Endothelial cell (in vitro differentiated cells): ENCODE measurements at regions not wholly inside any gene's neighbourhood (a gene's known extent, or its start where the extent isn't known, plus 50 kb on each side); places are given as distances from the start of the nearest gene placed in this dataset.

Experiments used
- DNase-seq: peaks from one replicate; pipeline ENCODE4 v3.0.0; 2021; ENCODE audit warnings: low spot score
- H3K27ac Mint-ChIP-seq: one replicate; pipeline ENCODE4 v1.8.0; 2021; ENCODE audit warnings: mixed read lengths, inconsistent platforms; ENCODE audit not compliant: unreplicated experiment
- H3K27me3 Mint-ChIP-seq: one replicate; pipeline ENCODE4 v1.8.0; 2021; ENCODE audit warnings: mild to moderate bottlenecking, moderate library complexity, mixed read lengths, inconsistent platforms; ENCODE audit not compliant: unreplicated experiment
- H3K36me3 Mint-ChIP-seq: one replicate; pipeline ENCODE4 v1.8.0; 2021; ENCODE audit warnings: mild to moderate bottlenecking, low read depth, mixed read lengths, inconsistent platforms; ENCODE audit not compliant: unreplicated experiment
- H3K4me1 Mint-ChIP-seq: one replicate; pipeline ENCODE4 v1.8.0; 2021; ENCODE audit warnings: mild to moderate bottlenecking, mixed read lengths, inconsistent platforms; ENCODE audit not compliant: unreplicated experiment
- H3K4me3 Mint-ChIP-seq: one replicate; pipeline ENCODE4 v1.8.0; 2021; ENCODE audit warnings: mild to moderate bottlenecking, mixed read lengths, inconsistent platforms; ENCODE audit not compliant: unreplicated experiment
- H3K9me3 Mint-ChIP-seq: one replicate; pipeline ENCODE4 v1.8.0; 2021; ENCODE audit warnings: mixed read lengths, inconsistent platforms; ENCODE audit not compliant: unreplicated experiment
- TF ChIP-seq, protein P1 (sequence below): fragments of 200-600 bp; sonication (generic); IDR thresholded peaks from one replicate; pipeline ENCODE4 v1.5.0; 2021; ENCODE audit warnings: antibody characterized with exemption; ENCODE audit not compliant: unreplicated experiment

DNA sequence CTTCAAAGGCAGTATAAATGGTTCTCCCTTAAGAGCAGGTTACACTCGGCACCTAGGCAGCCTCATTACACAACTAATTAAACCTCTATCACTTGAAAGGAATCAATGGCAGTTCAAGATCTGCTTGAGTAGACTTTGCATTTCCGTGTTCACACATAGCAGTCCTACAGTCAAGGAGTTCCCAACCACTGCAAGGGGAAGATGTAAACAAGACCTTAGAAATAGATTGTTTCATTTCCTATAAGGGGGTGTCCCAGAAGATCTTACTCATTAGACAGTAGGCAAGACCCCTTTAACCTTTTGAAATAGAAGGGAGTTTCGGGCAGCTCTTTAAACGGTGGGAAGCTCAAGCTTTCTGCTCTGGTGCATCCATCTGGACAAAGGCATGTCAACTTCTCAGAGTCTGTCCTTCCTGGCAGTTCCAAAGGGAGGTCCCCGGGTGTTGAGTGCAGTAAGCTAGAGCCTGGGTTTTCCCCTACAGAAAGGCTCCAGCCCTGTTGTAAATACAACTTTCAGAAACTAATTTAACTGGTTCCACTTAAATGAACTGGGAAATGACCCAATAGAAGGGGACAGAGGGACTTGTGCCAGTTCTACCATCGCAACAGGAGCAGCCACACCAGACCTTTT lies 150.8 kb downstream of the RBMX2 start:
- no peak overlapping the region for H3K27ac Mint-ChIP-seq
- H3K4me1 Mint-ChIP-seq: no peaks in the 10 kb centered on the region
- no peak for DNase-seq
- no peaks in the 10 kb centered on the region for H3K36me3 Mint-ChIP-seq
- TF ChIP-seq, protein P1, sequence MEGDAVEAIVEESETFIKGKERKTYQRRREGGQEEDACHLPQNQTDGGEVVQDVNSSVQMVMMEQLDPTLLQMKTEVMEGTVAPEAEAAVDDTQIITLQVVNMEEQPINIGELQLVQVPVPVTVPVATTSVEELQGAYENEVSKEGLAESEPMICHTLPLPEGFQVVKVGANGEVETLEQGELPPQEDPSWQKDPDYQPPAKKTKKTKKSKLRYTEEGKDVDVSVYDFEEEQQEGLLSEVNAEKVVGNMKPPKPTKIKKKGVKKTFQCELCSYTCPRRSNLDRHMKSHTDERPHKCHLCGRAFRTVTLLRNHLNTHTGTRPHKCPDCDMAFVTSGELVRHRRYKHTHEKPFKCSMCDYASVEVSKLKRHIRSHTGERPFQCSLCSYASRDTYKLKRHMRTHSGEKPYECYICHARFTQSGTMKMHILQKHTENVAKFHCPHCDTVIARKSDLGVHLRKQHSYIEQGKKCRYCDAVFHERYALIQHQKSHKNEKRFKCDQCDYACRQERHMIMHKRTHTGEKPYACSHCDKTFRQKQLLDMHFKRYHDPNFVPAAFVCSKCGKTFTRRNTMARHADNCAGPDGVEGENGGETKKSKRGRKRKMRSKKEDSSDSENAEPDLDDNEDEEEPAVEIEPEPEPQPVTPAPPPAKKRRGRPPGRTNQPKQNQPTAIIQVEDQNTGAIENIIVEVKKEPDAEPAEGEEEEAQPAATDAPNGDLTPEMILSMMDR: no peak
- peaks cover 3% of the 10 kb centered on the region for H3K27me3 Mint-ChIP-seq
- H3K4me3 Mint-ChIP-seq: no peak overlapping the region
- no peaks in the 10 kb centered on the region for H3K9me3 Mint-ChIP-seq

DNA sequence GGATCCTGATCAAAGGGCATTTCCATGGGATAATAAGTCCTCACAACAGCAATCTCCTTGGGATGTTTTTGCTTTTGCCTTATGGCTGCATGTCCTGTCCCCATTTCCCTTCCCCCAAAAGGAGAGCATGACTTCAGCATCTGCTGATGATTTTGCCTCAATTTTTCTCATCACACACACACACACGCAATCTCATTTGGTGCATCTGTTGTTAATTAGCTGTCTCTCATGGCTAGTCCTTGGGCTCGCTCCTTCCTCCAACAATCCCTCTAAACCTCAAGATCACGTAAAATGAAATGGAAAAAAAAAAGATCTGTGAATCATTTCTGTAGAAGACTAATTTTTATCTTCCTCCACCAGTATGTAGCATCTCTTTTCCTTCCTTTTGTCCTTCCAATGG lies 153.6 kb downstream of the RBMX2 start:
- no peak overlapping the region for H3K4me3 Mint-ChIP-seq
- peaks cover 1% of the 10 kb centered on the region for H3K27me3 Mint-ChIP-seq
- no peak overlapping the region for H3K27ac Mint-ChIP-seq
- no peak for DNase-seq
- TF ChIP-seq, protein P1: no peak
- no peaks in the 10 kb centered on the region for H3K4me1 Mint-ChIP-seq
- no peaks in the 10 kb centered on the region for H3K9me3 Mint-ChIP-seq
- H3K36me3 Mint-ChIP-seq: no peaks in the 10 kb centered on the region

DNA sequence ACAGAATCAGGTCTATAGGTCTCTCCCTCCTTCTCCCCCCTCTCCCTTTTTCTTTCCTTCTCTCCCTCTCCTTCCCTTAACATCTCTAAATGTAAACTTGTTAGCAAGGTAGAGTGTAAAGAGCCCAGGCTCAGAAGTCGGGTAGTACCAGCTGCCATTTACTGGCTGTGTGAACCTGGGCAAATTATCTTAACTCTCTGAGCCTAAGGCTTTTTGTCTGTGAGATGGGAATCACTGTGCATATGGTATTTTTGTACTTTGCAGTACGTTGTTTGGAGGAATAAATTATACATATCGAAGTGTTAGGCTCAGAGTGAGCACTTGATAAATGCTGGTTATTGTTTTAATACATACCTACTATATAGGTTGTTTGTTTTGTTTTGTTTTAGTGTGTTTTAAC lies 154.0 kb downstream of the RBMX2 start:
- no peaks in the 10 kb centered on the region for H3K4me1 Mint-ChIP-seq
- H3K9me3 Mint-ChIP-seq: no peaks in the 10 kb centered on the region
- H3K4me3 Mint-ChIP-seq: no peak overlapping the region
- TF ChIP-seq, protein P1: no peak
- H3K36me3 Mint-ChIP-seq: no peaks in the 10 kb centered on the region
- DNase-seq: no peak
- no peak overlapping the region for H3K27ac Mint-ChIP-seq
- peaks cover 1% of the 10 kb centered on the region for H3K27me3 Mint-ChIP-seq

DNA sequence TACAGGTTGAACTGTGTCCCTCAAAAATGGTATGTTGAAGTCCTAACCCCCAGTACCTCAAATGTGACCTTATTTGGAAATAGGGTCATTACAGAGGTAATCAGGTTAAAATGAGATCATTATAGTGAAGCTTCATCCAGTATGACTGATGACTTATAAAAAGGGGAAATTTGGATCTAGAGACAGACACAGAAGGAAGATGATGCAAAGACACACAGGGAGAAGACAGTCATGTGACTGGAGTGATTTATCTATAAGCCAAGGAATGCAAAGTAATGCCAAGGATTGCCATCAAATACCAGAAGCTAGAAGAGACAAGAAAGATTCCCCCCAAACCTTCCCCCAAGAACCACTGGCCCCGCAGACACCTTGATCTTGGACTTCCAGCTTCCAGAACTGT lies 155.2 kb downstream of the RBMX2 start:
- Mint-ChIP-seq H3K9me3 (no peaks in the 10 kb centered on the region), H3K36me3 (no peaks in the 10 kb centered on the region), H3K27me3 (peaks cover 1% of the 10 kb centered on the region)

DNA sequence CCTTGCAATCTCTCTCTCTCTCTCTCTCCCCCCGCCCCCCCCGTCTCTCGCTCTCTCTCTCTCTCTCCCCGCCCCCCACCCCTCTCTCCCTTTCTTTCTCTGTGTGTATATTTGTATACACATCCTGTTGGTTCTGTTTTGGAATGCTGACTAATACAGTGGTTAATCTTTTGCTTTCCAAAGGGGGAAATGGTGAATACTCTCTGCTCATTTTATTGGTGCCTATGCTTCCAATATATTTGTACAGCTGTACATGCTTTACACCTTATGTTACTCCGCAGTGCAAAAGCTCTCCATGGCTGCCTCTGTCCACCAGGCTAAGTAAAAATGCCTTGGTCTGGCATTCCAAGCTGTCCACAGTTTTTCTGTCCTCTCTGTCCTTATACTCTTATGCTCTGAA lies 158.8 kb downstream of the RBMX2 start:
- H3K9me3 Mint-ChIP-seq: no peaks in the 10 kb centered on the region
- no peak overlapping the region for H3K4me3 Mint-ChIP-seq
- no peak overlapping the region for H3K27ac Mint-ChIP-seq
- H3K36me3 Mint-ChIP-seq: no peaks in the 10 kb centered on the region
- peaks cover 2% of the 10 kb centered on the region for H3K27me3 Mint-ChIP-seq
- peaks cover 3% of the 10 kb centered on the region for H3K4me1 Mint-ChIP-seq
- DNase-seq: no peak
- TF ChIP-seq, protein P1: no peak

More for the DNA sequence above, 155.2 kb downstream of the RBMX2 start:
- H3K4me3 Mint-ChIP-seq: no peak overlapping the region
- TF ChIP-seq, protein P1: no peak
- no peaks in the 10 kb centered on the region for H3K4me1 Mint-ChIP-seq
- DNase-seq: no peak
- no peak overlapping the region for H3K27ac Mint-ChIP-seq
